ENCODE measurements at regions not wholly inside any gene's neighbourhood (a gene's known extent, or its start where the extent isn't known, plus 50 kb on each side); places are given as distances from the start of the nearest gene placed in this dataset.

GRCh38 chr10:85513436-85513835, 853.2 kb downstream of the GRID1 start:
- intact Hi-C loops (cut with DNase I; ENCODE audit: low total_unique reads): no loop called here
- TF ChIP-seq POLR2A (IDR thresholded peaks at IDR 0.05) (no peak), CTCF (IDR thresholded peaks at IDR 0.05) (no peak)
- 85 to 87% methylated on average over 1 of the region's 1 CpG for WGBS, 2 donors
- H3K4me3 ChIP-seq (ENCODE audit: low read depth, poor library complexity, severe bottlenecking): no peak overlapping the region
- DNase-seq (ENCODE audit: low spot score in 2 of 2): no peak

- intact Hi-C loops (cut with DNase I; ENCODE audit: low total_unique reads): no loop called here
- TF ChIP-seq CTCF (IDR thresholded peaks at IDR 0.05) (no peak), POLR2A (IDR thresholded peaks at IDR 0.05) (no peak)
- 72 to 75% methylated on average over 4 of the region's 4 CpGs for WGBS, 2 donors
- no peak overlapping the region for H3K4me3 ChIP-seq (ENCODE audit: low read depth, poor library complexity, severe bottlenecking)
- no peak for DNase-seq (ENCODE audit: low spot score in 2 of 2)
These were observed 851.3 kb downstream of the GRID1 start for GRCh38 chr10:85515316-85515715.

GRCh38 chr10:85524001-85524666, 842.5 kb downstream of the GRID1 start:
- intact Hi-C loops (cut with DNase I; ENCODE audit: low total_unique reads): no loop called here

GRCh38 chr10:85527616-85528317, 838.8 kb downstream of the GRID1 start:
- intact Hi-C loops (cut with DNase I; ENCODE audit: low total_unique reads): no loop called here
- WGBS, 2 donors: 71 to 91% methylated on average over 3 of the region's 3 CpGs

More at GRCh38 chr10:85524001-85524666, 842.5 kb downstream of the GRID1 start:
- 66 to 73% methylated on average over 5 of the region's 5 CpGs for WGBS, 2 donors
- H3K4me3 ChIP-seq (ENCODE audit: low read depth, poor library complexity, severe bottlenecking): no peak overlapping the region
- no peak for TF ChIP-seq CTCF (IDR thresholded peaks at IDR 0.05)
- DNase-seq (ENCODE audit: low spot score in 2 of 2): no peak

GRCh38 chr10:85528318-85528652, 838.3 kb downstream of the GRID1 start:
- no peak overlapping the region for H3K4me3 ChIP-seq (ENCODE audit: low read depth, poor library complexity, severe bottlenecking)
- no peak for DNase-seq (ENCODE audit: low spot score in 2 of 2)
- TF ChIP-seq CTCF (IDR thresholded peaks at IDR 0.05) (no peak), POLR2A (IDR thresholded peaks at IDR 0.05) (no peak)
- intact Hi-C loops (cut with DNase I; ENCODE audit: low total_unique reads): no loop called here

More at GRCh38 chr10:85527616-85528317, 838.8 kb downstream of the GRID1 start:
- TF ChIP-seq POLR2A (IDR thresholded peaks at IDR 0.05) (no peak), CTCF (IDR thresholded peaks at IDR 0.05) (no peak)
- DNase-seq (ENCODE audit: low spot score in 2 of 2): no peak
- no peak overlapping the region for H3K4me3 ChIP-seq (ENCODE audit: low read depth, poor library complexity, severe bottlenecking)

All from lower leg skin (tissue), 4 donors.